Trophoblast cell (in vitro differentiated cells and primary cell): ENCODE measurements at regions not wholly inside any gene's neighbourhood (a gene's known extent, or its start where the extent isn't known, plus 50 kb on each side); places are given as distances from the start of the nearest gene placed in this dataset.

Experiments
- DNase-seq, 2 donors: peaks; one replicate each; pipeline ENCODE4 v3.0.0-alpha.2; 2016
- H2AFZ ChIP-seq: 2 replicates; pipeline ENCODE4 v1.6.1; 2013; ENCODE audit warnings: low read length, moderate library complexity, mild to moderate bottlenecking; ENCODE audit not compliant: insufficient read depth, poor library complexity
- H2AK5ac ChIP-seq: 2 replicates; pipeline ENCODE4 v1.6.1; 2013; ENCODE audit warnings: mild to moderate bottlenecking, low read length
- H2BK120ac ChIP-seq: 2 replicates; pipeline ENCODE4 v1.6.1; 2013; ENCODE audit warnings: low read length, mild to moderate bottlenecking, moderate library complexity; ENCODE audit not compliant: insufficient read depth, poor library complexity
- H2BK12ac ChIP-seq: 2 replicates; pipeline ENCODE4 v1.6.1; 2013; ENCODE audit warnings: mild to moderate bottlenecking, low read length, moderate library complexity
- H2BK5ac ChIP-seq: 2 replicates; pipeline ENCODE4 v1.6.1; 2013; ENCODE audit warnings: low read length, low read depth, moderate library complexity, mild to moderate bottlenecking; ENCODE audit not compliant: poor library complexity
- H3K14ac ChIP-seq: 2 replicates; pipeline ENCODE4 v1.6.1; 2013; ENCODE audit warnings: mild to moderate bottlenecking, low read length
- H3K18ac ChIP-seq: 2 replicates; pipeline ENCODE4 v1.6.1; 2013; ENCODE audit warnings: mild to moderate bottlenecking, low read length
- H3K23ac ChIP-seq: 2 replicates; pipeline ENCODE4 v1.6.1; 2013; ENCODE audit warnings: low read length
- H3K27ac ChIP-seq: 2 replicates; pipeline ENCODE4 v1.5.1; 2013; ENCODE audit warnings: low read depth, mild to moderate bottlenecking, inconsistent platforms, low read length, moderate library complexity
- H3K27me3 ChIP-seq: 2 replicates; pipeline ENCODE4 v1.6.1; 2013; ENCODE audit warnings: inconsistent platforms, mild to moderate bottlenecking, low read length, moderate library complexity; ENCODE audit not compliant: insufficient read depth
- H3K36me3 ChIP-seq, 2 experiments: 1 replicate in 1 of 2; 2 replicates in 1 of 2; pipeline ENCODE4 v1.6.1; 2013; ENCODE audit warnings: low read length in 2 of 2, mild to moderate bottlenecking in 2 of 2, moderate library complexity in 1 of 2; ENCODE audit not compliant: insufficient read depth in 2 of 2, control insufficient read depth in 1 of 2
- H3K4ac ChIP-seq: 2 replicates; pipeline ENCODE4 v1.6.1; 2013; ENCODE audit warnings: low read depth, mild to moderate bottlenecking, low read length, moderate library complexity
- H3K4me1 ChIP-seq, 2 experiments: 1 replicate in 1 of 2; 2 replicates in 1 of 2; pipeline ENCODE4 v1.6.1; 2013; ENCODE audit warnings: low read length in 2 of 2, mild to moderate bottlenecking in 2 of 2, moderate library complexity in 1 of 2; ENCODE audit not compliant: insufficient read depth in 2 of 2, control insufficient read depth in 1 of 2
- H3K4me2 ChIP-seq: 2 replicates; pipeline ENCODE4 v1.6.1; 2013; ENCODE audit warnings: inconsistent platforms, mild to moderate bottlenecking, low read length, moderate library complexity
- H3K4me3 ChIP-seq: 2 replicates; pipeline ENCODE4 v1.5.1; 2013; ENCODE audit warnings: mild to moderate bottlenecking, low read depth, low read length, inconsistent platforms
- H3K79me1 ChIP-seq: one replicate; pipeline ENCODE4 v1.6.1; 2013; ENCODE audit warnings: low read length
- H3K79me2 ChIP-seq: 2 replicates; pipeline ENCODE4 v1.6.1; 2013; ENCODE audit warnings: low read length, mild to moderate bottlenecking; ENCODE audit not compliant: control insufficient read depth, insufficient read depth, poor library complexity
- H3K9ac ChIP-seq: 2 replicates; pipeline ENCODE4 v1.6.1; 2013; ENCODE audit warnings: mild to moderate bottlenecking, low read length
- H3K9me3 ChIP-seq: 2 replicates; pipeline ENCODE4 v1.6.1; 2013; ENCODE audit warnings: low read depth, mild to moderate bottlenecking, control low read depth, inconsistent platforms, low read length; ENCODE audit not compliant: insufficient read depth
- H4K12ac ChIP-seq: 2 replicates; pipeline ENCODE4 v1.6.1; 2013; ENCODE audit warnings: low read depth, mild to moderate bottlenecking, low read length, moderate library complexity
- H4K8ac ChIP-seq: 2 replicates; pipeline ENCODE4 v1.6.1; 2013; ENCODE audit warnings: low read depth, mild to moderate bottlenecking, low read length, moderate library complexity
- H4K91ac ChIP-seq: one replicate; pipeline ENCODE4 v1.6.1; 2013; ENCODE audit warnings: low read depth, mild to moderate bottlenecking, low read length, moderate library complexity
- WGBS: extraction: QIAGEN DNeasy Blood & Tissue Kit; methylation state at CpG from one replicate; pipeline ENCODE4 v1.1.7; 2013; ENCODE audit warnings: missing lambda C conversion rate; ENCODE audit not compliant: insufficient read length, insufficient coverage; ENCODE audit errors: extremely low coverage; 5-methylcytosine and 5-hydroxymethylcytosine counted together

- Histone ChIP-seq H3K27ac (no peak overlapping the region), H2BK12ac (no peak overlapping the region), H3K9ac (no peak overlapping the region), H3K4me1 (no peaks in the 10 kb centered on the region), H3K14ac (no peak overlapping the region), H3K79me1 (no peaks in the 10 kb centered on the region), H3K4me2 (no peak overlapping the region), H3K79me2 (no peaks in the 10 kb centered on the region), H2AFZ (no peak overlapping the region), H2AK5ac (no peak overlapping the region), H4K12ac (no peak overlapping the region), H2BK120ac (no peak overlapping the region), H3K4ac (no peak overlapping the region), H4K8ac (no peak overlapping the region), H3K4me3 (no peak overlapping the region), H2BK5ac (no peak overlapping the region), H3K36me3 (no peaks in the 10 kb centered on the region), H3K18ac (no peak overlapping the region), H3K23ac (no peak overlapping the region), H4K91ac (no peak overlapping the region), H3K9me3 (no peaks in the 10 kb centered on the region), H3K27me3 (no peaks in the 10 kb centered on the region)
- no peak for DNase-seq
- WGBS, result 100% methylated on average over 1 of the region's 5 CpGs
Measured at GRCh38 chr16:17747081-17747756, 276.5 kb upstream of the XYLT1 start.

GRCh38 chr16:17744921-17745572 is 274.3 kb upstream of the XYLT1 start:
- no peaks in the 10 kb centered on the region for H3K79me2 ChIP-seq
- H2BK120ac ChIP-seq, result no peak overlapping the region
- no peaks in the 10 kb centered on the region for H3K79me1 ChIP-seq
- no peak overlapping the region for H3K4ac ChIP-seq
- WGBS, result no CpG with 5 or more reads among the region's 15 CpGs
- no peak overlapping the region for H4K12ac ChIP-seq
- H3K4me3 ChIP-seq, result no peak overlapping the region
- no peaks in the 10 kb centered on the region for H3K36me3 ChIP-seq
- H2AK5ac ChIP-seq, result no peak overlapping the region
- H3K9me3 ChIP-seq, result no peaks in the 10 kb centered on the region
- H3K4me2 ChIP-seq, result no peak overlapping the region
- H2BK12ac ChIP-seq, result no peak overlapping the region
- no peak overlapping the region for H2BK5ac ChIP-seq
- H3K27me3 ChIP-seq, result no peaks in the 10 kb centered on the region
- DNase-seq, result no peak
- H3K27ac ChIP-seq, result no peak overlapping the region
- no peak overlapping the region for H4K91ac ChIP-seq
- no peak overlapping the region for H3K18ac ChIP-seq
- no peak overlapping the region for H3K9ac ChIP-seq
- no peak overlapping the region for H3K14ac ChIP-seq
- no peaks in the 10 kb centered on the region for H3K4me1 ChIP-seq
- no peak overlapping the region for H2AFZ ChIP-seq
- H4K8ac ChIP-seq, result no peak overlapping the region
- H3K23ac ChIP-seq, result no peak overlapping the region

- H2BK12ac ChIP-seq, result no peak overlapping the region
- no peak overlapping the region for H4K91ac ChIP-seq
- no peaks in the 10 kb centered on the region for H3K79me1 ChIP-seq
- no peak overlapping the region for H2BK120ac ChIP-seq
- no peak overlapping the region for H4K8ac ChIP-seq
- no peak overlapping the region for H3K27ac ChIP-seq
- H3K14ac ChIP-seq, result no peak overlapping the region
- H3K36me3 ChIP-seq, result no peaks in the 10 kb centered on the region
- DNase-seq, result no peak
- no peak overlapping the region for H4K12ac ChIP-seq
- no peak overlapping the region for H3K4me2 ChIP-seq
- no peaks in the 10 kb centered on the region for H3K4me1 ChIP-seq
- H3K18ac ChIP-seq, result no peak overlapping the region
- no peaks in the 10 kb centered on the region for H3K79me2 ChIP-seq
- no peak overlapping the region for H3K4me3 ChIP-seq
- no peak overlapping the region for H3K23ac ChIP-seq
- no peak overlapping the region for H2AFZ ChIP-seq
- H2AK5ac ChIP-seq, result no peak overlapping the region
- H3K9me3 ChIP-seq, result no peaks in the 10 kb centered on the region
- H2BK5ac ChIP-seq, result no peak overlapping the region
- no CpG with 5 or more reads among the region's 4 CpGs for WGBS
- H3K27me3 ChIP-seq, result no peaks in the 10 kb centered on the region
- H3K4ac ChIP-seq, result no peak overlapping the region
- no peak overlapping the region for H3K9ac ChIP-seq
Measured at GRCh38 chr16:17743578-17743977, 272.8 kb upstream of the XYLT1 start.

GRCh38 chr16:17743158-17743557 is 272.4 kb upstream of the XYLT1 start:
- no peak overlapping the region for H4K8ac ChIP-seq
- no peak overlapping the region for H3K27ac ChIP-seq
- DNase-seq, result no peak
- H3K23ac ChIP-seq, result no peak overlapping the region
- no peak overlapping the region for H3K18ac ChIP-seq
- no peak overlapping the region for H3K4me3 ChIP-seq
- H3K4ac ChIP-seq, result no peak overlapping the region
- no peak overlapping the region for H2BK120ac ChIP-seq
- H3K79me2 ChIP-seq, result no peaks in the 10 kb centered on the region
- H3K79me1 ChIP-seq, result no peaks in the 10 kb centered on the region
- no peak overlapping the region for H3K4me2 ChIP-seq
- no peak overlapping the region for H3K9ac ChIP-seq
- H3K9me3 ChIP-seq, result no peaks in the 10 kb centered on the region
- no peak overlapping the region for H4K91ac ChIP-seq
- no peak overlapping the region for H2BK5ac ChIP-seq
- no peak overlapping the region for H4K12ac ChIP-seq
- no peaks in the 10 kb centered on the region for H3K4me1 ChIP-seq
- H3K36me3 ChIP-seq, result no peaks in the 10 kb centered on the region
- WGBS, result no CpG with 5 or more reads among the region's 3 CpGs
- no peak overlapping the region for H3K14ac ChIP-seq
- no peaks in the 10 kb centered on the region for H3K27me3 ChIP-seq
- H2AFZ ChIP-seq, result no peak overlapping the region
- H2AK5ac ChIP-seq, result no peak overlapping the region
- H2BK12ac ChIP-seq, result no peak overlapping the region
